AG09319 (cell line): ENCODE measurements at regions not wholly inside any gene's neighbourhood (a gene's known extent, or its start where the extent isn't known, plus 50 kb on each side); places are given as distances from the start of the nearest gene placed in this dataset.

Experiments
- DNase-seq: peaks from one replicate; pipeline ENCODE4 v3.0.0-alpha.2; 2010; ENCODE audit warnings: low read depth; ENCODE audit errors: extremely low read depth
- TF ChIP-seq, protein P1 (sequence below): IDR thresholded peaks from 2 replicates; pipeline ENCODE4 v1.5.1; 2011; ENCODE audit warnings: low read depth, mild to moderate bottlenecking, inconsistent platforms, low read length, moderate library complexity

DNA sequence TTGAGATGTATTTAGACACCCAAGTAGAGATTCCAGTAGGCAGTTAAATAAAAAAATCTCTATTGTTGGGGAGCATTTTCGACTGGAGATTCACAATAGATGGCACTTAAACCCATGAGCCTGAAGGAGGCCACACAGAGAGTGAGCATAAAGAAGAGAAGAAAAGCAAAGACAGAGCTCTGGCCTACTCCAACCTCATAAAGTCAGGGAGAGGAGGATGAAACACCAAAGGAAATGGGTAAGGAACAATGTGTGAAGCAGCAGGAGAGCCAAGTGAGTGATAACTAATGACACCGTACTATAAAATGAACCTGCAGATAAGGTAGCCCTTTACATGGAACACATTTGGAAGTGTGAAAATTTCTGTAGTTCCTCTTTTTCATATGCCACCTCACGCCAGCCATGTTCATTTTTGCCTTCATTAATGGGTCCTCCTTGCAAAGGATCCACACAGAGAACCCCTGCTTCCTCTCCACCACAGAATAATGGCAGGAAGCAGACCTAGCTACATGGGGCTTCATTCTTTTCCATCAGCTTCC lies 150.0 kb upstream of the SYT10 start:
- TF ChIP-seq, protein P1, sequence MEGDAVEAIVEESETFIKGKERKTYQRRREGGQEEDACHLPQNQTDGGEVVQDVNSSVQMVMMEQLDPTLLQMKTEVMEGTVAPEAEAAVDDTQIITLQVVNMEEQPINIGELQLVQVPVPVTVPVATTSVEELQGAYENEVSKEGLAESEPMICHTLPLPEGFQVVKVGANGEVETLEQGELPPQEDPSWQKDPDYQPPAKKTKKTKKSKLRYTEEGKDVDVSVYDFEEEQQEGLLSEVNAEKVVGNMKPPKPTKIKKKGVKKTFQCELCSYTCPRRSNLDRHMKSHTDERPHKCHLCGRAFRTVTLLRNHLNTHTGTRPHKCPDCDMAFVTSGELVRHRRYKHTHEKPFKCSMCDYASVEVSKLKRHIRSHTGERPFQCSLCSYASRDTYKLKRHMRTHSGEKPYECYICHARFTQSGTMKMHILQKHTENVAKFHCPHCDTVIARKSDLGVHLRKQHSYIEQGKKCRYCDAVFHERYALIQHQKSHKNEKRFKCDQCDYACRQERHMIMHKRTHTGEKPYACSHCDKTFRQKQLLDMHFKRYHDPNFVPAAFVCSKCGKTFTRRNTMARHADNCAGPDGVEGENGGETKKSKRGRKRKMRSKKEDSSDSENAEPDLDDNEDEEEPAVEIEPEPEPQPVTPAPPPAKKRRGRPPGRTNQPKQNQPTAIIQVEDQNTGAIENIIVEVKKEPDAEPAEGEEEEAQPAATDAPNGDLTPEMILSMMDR = no peak
- no peak for DNase-seq

DNA sequence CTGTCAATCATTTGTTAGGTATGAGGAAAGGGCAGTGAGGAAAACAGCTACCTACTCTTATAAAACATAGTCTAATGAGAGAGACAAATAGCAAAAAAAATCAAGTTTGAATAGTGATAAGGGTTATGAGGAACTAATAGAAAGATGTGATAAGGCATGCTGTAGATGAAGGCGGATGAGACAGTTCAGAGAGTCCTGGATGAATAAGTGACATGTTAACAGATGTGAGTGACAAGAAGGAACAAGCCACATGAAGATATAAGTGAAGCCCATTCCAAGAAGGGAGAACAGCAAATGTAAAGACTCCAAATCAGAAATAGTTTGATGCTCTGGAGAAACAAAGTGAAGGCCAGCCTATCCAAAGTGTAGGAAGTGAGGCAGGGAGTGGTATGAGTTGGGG lies 154.1 kb upstream of the SYT10 start:
- DNase-seq = no peak
- TF ChIP-seq, protein P1 = no peak

DNA sequence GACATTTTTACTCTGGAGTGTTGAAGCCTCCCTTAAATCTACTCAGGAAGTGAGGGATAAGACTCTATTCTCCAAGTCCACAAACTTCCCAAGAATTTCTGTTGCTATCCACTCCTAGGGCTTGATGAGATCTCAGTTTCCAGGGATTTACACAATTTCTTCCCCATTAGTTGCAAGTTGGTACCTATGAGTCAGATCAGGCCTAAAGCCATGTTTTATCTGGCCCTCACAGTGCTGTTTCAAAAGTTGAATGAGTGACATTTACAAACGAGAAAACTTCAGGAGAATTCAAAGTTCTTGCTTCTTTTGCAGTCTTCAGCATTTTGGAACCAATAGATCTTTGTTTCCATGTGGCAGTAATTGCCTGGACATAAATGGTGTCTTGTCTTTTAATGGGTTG lies 156.4 kb upstream of the SYT10 start:
- TF ChIP-seq, protein P1 = no peak

DNA sequence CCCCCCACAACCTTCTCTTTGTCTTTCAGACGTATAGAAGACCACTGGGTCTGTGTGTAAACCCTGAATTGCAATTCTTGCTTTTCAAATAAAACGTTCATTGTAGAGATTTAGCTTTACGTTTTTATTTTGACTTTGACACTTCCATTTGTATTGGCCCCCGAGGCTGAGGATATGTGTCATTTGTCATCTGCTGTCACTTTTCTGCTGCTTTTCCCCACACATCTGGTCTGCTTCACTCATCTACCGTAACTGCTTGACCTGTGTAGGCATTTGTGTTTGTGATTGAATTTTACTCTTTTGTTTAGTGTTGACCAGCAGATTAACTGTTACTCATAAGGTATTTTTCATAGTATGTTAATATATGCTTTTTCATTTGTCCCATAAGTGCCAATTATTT lies 157.2 kb upstream of the SYT10 start:
- TF ChIP-seq, protein P1 = no peak
- DNase-seq = no peak

More for the DNA sequence above, 156.4 kb upstream of the SYT10 start:
- no peak for DNase-seq

DNA sequence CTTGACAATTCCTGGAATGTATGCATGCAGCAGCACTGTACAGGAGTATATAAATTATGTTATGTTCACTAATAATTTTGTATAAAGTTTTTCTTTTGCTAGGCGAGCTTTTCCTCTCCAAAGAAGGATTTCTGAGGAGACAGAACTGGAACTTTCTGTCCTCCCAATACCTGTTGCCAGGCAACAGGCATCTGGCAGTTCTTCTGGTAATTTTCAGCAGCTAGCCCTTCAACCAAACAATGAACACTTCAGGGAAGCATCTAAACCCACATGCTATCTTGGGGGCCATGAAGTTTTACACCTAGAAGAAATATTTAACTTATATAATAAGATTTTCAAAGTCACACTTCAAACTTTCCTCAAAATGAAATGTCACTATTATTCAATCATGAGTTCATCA lies 162.9 kb upstream of the SYT10 start:
- TF ChIP-seq, protein P1 = no peak

DNA sequence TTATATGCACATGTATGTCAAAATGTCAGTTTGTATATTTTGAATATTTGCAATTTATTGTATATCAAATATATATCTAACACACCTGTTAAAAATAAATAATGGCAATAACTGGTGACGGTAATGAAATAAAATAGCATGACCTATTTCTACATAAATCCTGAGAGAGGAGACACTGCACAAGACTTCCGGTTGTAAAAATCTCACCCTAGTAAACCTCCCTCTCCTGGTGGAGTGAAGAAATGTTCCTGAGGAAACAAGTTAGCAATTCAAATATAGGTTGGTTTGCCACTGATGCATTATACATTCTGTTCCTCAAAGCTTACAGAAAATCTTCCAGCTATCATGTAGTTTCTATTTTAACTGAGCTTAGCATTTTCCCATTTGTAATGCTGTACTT lies 166.1 kb upstream of the SYT10 start:
- TF ChIP-seq, protein P1 = no peak; the same call in none of the 2 replicates
- no peak for DNase-seq

More for the DNA sequence above, 162.9 kb upstream of the SYT10 start:
- DNase-seq = no peak

DNA sequence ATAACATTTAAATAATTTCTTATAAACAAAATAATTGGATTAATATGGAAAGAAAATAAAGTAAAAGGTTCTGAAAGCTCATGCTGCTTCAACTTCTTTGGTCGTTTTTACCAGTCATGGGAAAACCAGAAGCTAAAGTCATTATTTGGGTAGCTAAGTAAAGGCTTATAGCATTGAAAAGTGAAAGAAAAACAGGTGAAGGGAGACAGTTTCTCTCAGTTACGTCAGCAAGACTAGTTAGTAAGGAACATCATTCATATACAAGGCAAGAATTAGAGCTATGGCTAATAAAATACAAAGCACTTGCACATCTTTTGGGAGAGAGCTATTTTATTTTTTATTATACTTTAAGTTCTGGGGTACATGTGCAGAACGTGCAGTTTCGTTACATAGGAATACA lies 170.3 kb upstream of the SYT10 start:
- no peak for DNase-seq
- TF ChIP-seq, protein P1 = no peak
